ENCODE measurements at regions not wholly inside any gene's neighbourhood (a gene's known extent, or its start where the extent isn't known, plus 50 kb on each side); places are given as distances from the start of the nearest gene placed in this dataset.

DNA sequence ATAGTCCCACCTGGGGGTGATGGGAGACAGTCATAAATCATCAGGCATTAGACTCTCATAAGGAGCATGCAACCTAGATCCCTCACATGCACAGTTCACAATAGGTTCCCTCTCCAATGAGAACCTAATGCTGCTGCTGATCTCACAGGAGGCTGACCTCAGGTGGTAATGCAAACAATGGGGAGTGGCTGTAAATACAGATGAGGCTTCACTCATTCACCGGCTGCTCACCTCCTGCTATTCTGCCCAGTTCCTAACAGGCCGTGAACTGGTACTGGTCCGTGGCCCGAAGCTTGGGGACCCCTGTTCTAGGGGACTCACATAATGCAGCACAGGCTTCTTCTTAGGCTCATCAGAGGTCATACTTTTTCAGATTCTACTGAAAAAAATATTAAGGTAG is 625.9 kb upstream of the AGA start:
- no peak for DNase-seq

DNA sequence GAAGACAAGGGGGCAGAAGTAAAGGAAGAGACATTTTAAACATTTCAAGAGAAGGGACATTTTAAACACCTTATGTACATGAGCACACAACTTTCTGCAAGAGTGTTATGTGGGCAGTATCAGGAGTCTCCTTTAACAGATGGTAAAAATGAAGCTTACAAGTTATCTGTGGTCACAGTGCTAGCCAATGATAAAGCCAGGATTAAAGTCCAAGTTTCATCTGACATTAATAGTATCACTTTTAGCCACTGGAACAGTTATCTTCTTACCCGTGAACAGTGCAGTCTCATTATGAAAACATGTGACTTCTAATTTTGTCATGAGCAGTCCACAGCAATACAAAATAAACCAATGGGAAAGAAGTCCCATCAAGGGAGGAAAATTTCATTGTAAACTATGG is 627.9 kb upstream of the AGA start:
- DNase-seq = no peak

DNA sequence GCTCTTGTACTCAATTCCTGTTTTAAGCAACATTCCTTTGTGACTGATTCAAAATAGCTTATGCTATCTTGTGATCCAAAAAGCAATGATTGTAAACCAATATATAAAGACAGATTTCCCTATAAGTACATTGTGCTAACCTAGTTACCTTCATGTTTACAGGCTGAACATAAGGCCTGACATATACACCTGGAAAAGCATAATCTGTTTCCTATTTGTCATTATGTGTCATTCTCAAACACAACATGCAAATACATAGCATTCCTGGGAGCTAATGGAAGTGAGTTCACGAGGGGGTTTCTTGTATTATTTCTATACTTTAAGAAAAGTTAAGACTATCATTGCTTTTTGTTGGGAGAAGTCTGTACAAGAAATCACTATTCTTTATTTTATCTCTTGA is 638.1 kb upstream of the AGA start:
- no peak for DNase-seq

GRCh38 chr4:178081176-178081575 is 638.9 kb upstream of the AGA start:
- DNase-seq = no peak

- no peak for DNase-seq
Observed at GRCh38 chr4:178081896-178082295, 639.7 kb upstream of the AGA start.

DNA sequence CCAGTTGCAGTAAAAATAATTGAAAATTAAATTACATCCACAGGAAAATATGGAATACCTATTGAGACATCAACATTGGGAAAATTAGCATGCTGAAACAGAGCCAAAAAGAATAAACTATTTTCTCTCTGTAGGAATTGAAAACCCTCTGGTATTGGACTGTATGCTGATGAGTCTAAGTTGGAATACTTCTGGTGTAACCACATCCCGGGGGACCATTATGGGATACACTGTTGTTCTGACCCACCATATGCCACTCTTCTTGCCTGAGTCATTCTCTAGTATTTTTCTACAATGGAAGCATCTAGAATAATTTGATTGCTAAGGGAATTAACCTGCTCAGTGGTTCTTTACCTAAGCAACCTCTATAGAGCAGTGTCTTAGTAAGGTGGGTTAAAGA is 640.7 kb upstream of the AGA start:
- no peak for DNase-seq

- DNase-seq = no peak
Observed at GRCh38 chr4:178083968-178084367, 641.7 kb upstream of the AGA start.

GRCh38 chr4:178086320-178086719 is 644.1 kb upstream of the AGA start:
- DNase-seq = no peak

DNA sequence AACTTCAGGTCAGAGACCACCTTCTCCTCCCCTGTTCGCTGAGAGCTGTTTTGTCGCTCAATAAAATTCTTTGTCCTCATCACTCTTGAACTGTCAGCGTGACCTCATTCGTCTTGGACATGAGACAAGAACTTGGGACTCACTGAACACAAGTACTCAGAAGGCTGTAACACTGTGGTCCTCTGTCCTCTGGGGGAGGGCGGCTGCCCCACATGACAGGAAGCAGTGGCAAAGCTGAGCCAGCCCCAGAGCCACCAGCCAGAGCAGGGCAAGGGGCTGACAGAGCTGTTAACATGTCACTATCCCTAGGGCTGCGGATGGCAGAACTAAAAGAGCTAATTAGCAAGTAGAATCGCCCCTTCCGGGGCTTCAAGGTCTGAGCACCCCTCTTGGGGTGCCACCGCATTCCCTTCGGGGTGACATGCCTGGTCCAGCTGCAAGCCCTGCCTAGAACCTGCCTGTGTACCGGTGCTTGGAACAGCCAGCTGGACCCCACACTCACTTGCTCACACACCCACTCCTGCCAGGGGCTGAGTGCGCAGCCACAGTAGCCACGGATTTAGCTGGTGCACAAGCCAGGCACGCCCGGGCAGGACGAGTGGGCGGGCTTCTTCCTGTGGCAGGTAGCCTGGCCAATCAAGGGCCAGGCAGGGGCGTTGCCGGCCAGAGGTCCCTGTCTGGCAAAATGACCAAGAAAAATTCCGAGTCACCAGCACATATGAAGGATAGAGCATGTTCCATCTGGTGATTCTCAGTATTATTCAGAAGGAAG is 648.6 kb upstream of the AGA start:
- DNase-seq = no peak

- no peak for DNase-seq
Observed at GRCh38 chr4:178102139-178102538, 659.9 kb upstream of the AGA start.

- no peak for DNase-seq
Observed at GRCh38 chr4:178105242-178105641, 663.0 kb upstream of the AGA start.

- DNase-seq = no peak
Observed at GRCh38 chr4:178136736-178137345, 694.6 kb upstream of the AGA start.

DNA sequence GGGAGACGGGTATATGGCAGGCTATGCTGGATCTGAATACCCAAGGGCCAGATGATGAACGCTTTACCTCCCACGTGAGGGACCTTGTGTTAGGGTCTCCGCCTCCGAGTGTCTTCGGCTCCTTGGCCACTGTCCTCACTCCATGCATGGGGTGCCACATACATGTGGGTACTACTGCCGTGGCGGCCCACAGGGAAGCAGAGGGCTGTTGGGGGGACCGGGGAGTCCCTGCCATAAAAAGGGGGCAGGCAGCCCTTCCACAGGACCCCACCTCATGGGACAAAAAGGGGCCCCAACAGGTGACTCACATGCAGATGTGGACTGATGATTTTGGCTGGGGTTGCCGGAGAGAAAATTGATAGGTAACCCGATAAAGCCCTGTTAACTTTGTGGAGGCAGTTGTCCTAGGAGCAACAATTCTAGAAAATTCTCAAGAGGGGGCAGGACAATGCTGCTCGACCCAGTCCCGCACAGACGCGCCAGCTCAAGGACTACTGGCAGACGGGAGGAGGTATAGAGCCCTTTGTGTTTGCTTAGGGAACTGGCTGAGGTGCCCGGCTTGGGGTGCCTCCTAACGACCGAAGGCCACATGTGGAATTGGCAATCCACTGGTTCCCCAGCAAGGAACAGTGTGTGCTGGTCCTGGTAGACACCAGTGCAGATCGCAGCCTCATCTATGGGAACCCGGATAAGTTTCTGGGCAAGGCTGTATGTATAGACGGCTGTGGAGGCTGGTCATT is 695.7 kb upstream of the AGA start:
- no peak for DNase-seq

GRCh38 chr4:178138491-178138890 is 696.3 kb upstream of the AGA start:
- DNase-seq = no peak

GRCh38 chr4:178140326-178140915 is 698.2 kb upstream of the AGA start:
- DNase-seq = no peak

DNA sequence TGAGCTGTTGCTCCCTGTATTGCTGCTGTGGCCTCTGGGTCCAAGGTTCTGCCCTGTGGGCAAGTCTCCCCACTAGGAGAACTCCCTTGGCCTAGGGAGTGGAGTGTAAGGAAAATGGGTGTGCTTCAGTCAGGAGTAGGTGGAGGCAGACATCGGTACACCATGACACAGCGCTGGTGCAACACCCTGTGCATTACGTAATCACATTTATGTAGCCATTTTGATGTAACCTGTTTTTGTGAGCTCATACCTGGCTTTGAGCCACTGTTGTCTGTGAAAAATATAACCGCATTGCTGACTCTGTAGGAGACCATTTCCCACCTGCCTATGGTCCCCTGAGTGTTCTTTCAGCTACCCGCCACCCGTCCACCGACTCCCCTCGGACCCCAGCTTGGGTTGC is 700.5 kb upstream of the AGA start:
- DNase-seq = no peak

DNA sequence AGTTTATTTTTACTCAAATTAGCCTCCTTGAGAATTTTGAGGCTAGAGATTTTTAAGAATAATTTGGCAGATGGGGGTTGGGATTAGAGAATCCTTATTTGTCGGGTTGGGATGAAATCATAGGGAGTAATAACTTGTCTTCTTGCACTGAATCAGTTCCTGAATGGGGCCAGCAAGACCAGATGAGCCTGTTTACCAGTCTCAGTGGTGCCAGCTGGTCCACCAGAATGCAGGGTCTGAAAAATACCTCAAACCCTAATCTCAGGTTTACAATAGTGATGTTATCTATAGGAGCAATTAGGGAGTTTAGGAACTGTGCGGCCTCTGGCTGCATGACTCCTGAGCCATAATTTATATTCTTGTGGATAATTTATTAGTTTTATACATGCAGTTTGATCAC is 705.9 kb upstream of the AGA start:
- DNase-seq = no peak

- no peak for DNase-seq
Observed at GRCh38 chr4:178165251-178165950, 723.2 kb upstream of the AGA start.

- DNase-seq = no peak
Observed at GRCh38 chr4:178165951-178166308, 723.7 kb upstream of the AGA start.

- DNase-seq = no peak
Observed at GRCh38 chr4:178173771-178174170, 731.5 kb upstream of the AGA start.

DNA sequence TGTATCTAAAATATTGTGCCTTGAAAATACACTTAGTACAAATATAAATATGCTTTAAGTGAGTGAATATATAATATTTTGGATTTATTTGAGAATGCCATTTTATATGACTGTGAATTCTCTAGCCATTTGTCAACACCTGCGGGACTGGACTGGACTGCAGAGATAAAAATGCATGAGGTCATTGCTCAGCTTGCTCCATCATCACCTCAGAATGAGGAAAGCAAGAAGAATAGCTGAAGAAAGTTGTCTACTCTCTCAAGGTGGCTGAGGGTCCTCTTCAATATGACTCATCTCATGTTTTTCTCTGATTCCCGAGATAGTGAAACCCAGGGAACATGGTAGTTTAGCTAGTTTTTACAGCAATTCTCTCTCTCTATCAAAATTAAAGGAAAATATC is 732.5 kb upstream of the AGA start:
- DNase-seq = no peak

DNA sequence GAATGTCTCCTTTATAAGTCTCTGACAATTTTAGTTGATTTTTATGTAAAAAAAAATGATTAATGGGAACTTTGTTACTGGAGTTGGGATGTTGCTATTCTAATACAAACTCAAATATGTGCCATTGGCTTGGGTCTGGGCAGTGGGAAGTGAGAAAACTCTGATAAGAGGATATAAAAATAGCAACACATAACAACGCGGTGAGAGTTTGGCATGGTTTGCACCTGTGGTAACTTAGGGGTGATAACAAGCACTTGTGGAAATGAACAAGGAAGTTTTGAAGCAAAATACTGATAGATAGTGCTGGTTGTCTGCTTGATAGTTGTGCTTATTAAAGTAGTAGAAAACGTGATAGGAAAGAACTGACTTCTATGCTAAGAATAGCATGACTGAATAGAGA is 743.3 kb upstream of the AGA start:
- no peak for DNase-seq

DNA sequence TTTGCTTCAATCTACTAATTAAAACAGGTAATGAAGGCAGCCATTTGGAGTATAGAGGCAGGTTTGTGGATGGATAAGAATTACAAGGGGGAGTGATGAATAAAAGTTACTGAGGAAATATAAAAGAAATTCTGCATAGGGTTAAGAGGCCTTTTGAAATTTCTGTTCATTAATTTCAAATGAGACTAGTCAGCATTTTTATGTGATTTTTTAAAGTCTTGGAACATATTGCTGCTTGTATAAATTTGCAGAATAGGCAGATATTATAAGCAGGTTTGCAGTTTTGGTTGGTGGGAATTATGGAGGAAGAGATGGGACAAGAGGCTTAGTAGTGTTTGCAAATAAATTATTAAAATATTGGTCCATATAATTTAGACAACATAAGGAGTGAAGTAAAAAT is 750.4 kb upstream of the AGA start:
- no peak for DNase-seq

Measured in activated T-cell treated with anti-CD3 and anti-CD28 coated beads, Interleukin-2, amount 50 U/mL, for 1 hour (primary cell).